Effector CD4-positive, alpha-beta T cell (primary cell): ENCODE measurements at regions not wholly inside any gene's neighbourhood (a gene's known extent, or its start where the extent isn't known, plus 50 kb on each side); places are given as distances from the start of the nearest gene placed in this dataset.

Experiments used
- DNase-seq: peaks from one replicate; pipeline ENCODE4 v3.0.0-alpha.2; 2020

GRCh38 chr10:46229144-46229563 is 57.6 kb upstream of the ANTXRL start:
- DNase-seq = no peak

DNA sequence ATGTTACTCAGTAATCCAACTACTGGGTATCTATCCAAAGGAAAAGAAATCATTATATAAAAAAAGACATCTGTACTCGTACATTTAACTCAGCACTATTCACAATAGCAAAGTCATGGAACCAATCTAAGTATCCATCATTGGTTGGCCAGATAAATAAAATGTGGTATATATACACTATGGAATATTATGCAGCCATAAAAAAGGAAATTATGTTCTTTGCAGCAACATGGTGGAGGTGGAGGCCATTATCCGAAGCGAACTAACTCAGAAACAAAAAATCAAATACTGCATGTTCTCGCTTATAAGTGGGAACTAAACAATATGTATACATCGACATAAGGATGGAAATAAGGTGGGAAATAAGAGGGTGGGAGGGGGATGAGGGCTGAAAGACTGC is 56.2 kb upstream of the ANTXRL start:
- no peak for DNase-seq

DNA sequence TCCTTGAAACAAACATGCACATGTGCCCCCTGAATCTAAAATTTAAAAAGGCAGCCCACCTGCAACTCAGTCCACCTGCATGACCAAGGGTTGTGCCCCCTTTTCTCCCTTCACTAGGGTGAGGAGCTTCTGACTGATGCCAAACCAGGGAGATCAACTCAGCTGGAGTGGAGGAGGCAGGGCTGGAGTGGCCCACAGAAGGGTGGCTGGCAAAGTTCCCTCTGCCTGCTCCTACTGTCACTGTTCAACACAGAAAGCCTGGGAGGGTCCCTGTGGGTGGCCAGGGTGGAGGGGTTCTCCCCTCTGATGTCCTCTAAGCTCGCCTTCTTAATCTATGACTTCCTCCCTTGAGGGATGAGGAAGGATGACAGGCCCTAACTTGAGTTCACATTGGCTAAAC is 55.7 kb upstream of the ANTXRL start:
- no peak for DNase-seq

DNA sequence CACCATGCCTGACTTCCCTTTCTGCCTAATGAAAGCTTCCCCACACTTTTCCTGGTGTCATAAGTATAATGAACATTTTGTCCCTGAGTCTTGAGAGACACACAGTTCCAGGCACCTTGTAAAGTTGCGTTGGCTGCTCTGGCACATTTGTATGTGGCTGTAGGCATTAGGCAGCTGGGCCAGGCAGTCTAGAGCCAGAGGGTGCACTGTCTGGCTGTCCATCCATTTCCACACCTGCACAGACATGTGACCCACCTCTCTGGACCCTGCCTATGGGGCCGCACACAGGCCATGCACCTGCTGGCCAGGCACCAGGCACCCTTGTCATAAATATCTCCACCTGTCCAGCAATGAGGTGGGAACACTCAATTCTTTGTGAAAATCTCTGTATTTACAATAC is 54.7 kb upstream of the ANTXRL start:
- no peak for DNase-seq

GRCh38 chr10:46232666-46233065 is 54.1 kb upstream of the ANTXRL start:
- no peak for DNase-seq

- DNase-seq = no peak
Measured at GRCh38 chr10:46233181-46233580, 53.6 kb upstream of the ANTXRL start.

- DNase-seq = no peak
Measured at GRCh38 chr10:46234026-46234425, 52.8 kb upstream of the ANTXRL start.

DNA sequence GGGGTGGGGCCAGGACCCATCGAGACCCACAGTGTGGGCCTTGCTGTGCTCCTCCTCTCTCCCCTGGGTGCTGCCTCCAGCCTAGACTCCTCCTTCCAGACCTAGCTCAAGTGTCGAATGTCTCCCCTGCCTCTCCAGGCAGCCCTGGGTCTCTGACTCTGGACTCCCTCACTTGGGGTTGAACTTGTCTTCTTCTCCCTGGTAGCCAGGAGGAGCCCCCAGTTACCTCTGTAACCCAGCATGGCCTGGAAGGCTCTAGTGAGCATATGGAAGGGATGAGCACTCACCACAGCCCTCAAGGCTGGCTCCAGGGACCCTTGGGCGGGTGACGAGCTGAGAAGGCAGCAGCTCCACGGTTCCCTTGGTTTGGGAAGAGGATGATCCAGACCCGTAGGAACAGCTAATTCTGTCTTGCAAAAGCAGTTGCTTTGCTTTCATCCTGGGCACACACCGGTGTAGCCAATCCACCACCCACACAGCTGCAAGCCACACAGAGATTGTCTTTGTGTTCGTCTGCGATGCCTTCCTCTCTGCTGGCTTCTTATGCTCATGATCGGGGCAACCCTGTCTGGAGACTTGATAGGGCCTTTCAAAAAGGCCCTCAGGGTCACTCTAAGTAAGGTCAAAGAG is 52.3 kb upstream of the ANTXRL start:
- DNase-seq = no peak

DNA sequence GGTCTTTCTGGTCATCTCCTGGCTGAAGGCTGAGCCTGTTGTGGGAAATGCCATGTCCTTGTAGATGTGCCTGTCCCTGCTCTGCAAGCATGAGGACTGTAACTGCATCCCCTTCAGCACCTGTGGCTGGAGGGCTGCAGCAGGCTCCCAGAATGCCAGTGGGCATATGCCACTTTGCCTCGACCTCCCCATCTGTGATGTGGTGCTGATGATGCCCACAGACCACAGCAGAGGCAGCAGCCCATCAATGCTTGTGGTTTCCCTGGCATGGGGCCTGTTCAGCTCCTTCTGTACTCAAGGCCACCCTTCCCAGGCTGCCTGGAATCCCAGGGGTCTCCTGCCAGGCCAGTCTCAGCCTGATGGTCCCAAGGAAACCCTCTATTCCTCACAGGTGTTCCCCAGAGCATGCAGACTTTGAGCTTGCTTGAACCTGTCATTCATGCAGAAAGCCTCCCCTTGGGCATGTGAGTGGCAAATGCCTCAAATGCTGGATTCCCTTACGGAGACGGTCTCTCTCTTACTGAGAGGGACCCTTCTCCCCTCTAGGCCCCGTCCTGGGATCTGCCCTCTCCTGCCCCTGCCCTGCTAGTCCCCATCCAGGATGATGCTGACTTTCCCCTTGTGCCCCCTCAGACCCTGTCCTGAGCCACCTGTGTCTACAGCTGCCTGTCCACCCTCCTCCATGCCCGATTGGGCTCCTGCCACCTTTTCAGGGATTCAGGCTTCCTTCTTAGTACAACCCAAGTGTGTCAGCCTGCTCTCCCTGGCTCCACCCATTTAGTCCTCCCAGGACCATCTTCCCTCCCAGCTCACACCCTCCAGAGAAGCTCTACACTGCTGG is 50.9 kb upstream of the ANTXRL start:
- no peak for DNase-seq

GRCh38 chr10:46236546-46236887 is 50.3 kb upstream of the ANTXRL start:
- no peak for DNase-seq

- DNase-seq = no peak
Measured at GRCh38 chr10:46236941-46237681, 49.7 kb upstream of the ANTXRL start.
